ENCODE measurements at regions not wholly inside any gene's neighbourhood (a gene's known extent, or its start where the extent isn't known, plus 50 kb on each side); places are given as distances from the start of the nearest gene placed in this dataset.

DNA sequence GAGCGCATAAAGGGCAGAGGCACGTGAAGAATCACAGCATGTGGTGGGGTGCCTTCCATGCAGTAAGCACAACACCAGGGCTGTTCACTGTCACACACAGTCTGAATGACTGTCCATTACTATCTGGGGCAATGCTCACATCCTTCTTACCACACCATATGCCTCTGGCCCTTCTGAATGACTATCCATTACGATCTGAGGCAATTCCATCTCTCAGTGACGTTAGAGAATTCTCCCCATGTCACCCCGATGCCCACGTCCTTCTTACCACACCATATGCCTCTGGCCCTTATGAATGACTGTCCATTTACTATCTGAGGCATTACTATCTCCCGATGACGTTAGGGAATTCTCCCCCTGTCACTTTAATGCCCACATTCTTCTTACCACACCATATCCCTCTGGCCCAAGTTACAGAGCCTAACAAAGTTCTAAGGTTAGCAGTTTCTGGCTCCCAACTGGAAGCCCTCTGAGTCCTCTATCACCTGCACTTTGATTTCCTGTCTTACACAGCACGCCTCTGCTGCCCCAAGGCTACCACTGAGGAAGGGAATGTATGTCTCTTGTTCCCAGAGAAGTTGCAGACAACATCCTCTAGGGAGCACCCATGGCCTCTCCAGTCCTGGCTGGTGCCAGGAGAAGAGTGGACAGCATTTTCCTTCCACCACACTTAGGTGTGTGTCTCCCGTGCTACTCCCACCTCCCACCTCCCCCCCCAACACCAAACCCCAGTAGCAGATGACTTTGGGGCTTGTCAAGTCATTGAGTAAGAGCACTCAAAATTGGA lies 154.8 kb downstream of the COG6 start:
- Mint-ChIP-seq H3K9me3 (ENCODE audit: low read depth, unreplicated experiment) (no peaks in the 10 kb centered on the region), H3K36me3 (ENCODE audit: insufficient read depth, unreplicated experiment) (no peaks in the 10 kb centered on the region), H3K27ac (ENCODE audit: unreplicated experiment) (no peak overlapping the region), H3K27me3 (ENCODE audit: unreplicated experiment) (no peaks in the 10 kb centered on the region), H3K4me3 (ENCODE audit: low read depth, unreplicated experiment) (no peak overlapping the region), H3K4me1 (ENCODE audit: low read depth, unreplicated experiment) (no peaks in the 10 kb centered on the region)
- DNase-seq = no peak
- TF ChIP-seq, protein P1, sequence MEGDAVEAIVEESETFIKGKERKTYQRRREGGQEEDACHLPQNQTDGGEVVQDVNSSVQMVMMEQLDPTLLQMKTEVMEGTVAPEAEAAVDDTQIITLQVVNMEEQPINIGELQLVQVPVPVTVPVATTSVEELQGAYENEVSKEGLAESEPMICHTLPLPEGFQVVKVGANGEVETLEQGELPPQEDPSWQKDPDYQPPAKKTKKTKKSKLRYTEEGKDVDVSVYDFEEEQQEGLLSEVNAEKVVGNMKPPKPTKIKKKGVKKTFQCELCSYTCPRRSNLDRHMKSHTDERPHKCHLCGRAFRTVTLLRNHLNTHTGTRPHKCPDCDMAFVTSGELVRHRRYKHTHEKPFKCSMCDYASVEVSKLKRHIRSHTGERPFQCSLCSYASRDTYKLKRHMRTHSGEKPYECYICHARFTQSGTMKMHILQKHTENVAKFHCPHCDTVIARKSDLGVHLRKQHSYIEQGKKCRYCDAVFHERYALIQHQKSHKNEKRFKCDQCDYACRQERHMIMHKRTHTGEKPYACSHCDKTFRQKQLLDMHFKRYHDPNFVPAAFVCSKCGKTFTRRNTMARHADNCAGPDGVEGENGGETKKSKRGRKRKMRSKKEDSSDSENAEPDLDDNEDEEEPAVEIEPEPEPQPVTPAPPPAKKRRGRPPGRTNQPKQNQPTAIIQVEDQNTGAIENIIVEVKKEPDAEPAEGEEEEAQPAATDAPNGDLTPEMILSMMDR (IDR thresholded peaks at IDR 0.05; ENCODE audit: unreplicated experiment) = no peak
- CTCF ChIA-PET = interaction anchor here (0.6 kb wide), 1 partner anchor 933 kb away, joined by 3 read pairs; no protein-coding TSS in a partner anchor
- no TSS peak for BruUV-seq (replicated peaks)
- intact Hi-C loops (cut with micrococcal nuclease; ENCODE audit: unreplicated experiment) = no loop called here

DNA sequence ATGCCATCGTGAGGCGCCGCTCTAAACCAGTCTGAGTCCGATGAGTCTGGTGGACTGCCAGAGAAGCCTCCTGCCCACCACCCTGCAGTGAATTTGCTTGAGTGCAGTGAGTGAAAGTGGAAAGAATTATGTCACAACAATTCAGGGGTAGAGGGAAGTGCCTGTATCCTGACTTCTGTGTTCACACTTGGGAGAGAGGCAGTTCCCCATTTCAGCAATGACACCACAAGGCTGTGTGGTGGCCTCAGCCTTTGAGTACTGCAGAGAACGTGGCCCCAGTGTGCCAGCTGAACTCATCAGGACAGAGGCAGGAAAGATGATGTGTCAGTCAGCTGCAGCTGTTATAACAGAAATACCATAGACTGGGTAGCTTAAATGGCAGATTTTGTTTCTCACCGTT lies 155.6 kb downstream of the COG6 start:
- no peak overlapping the region for H3K27ac Mint-ChIP-seq (ENCODE audit: unreplicated experiment)
- H3K4me3 Mint-ChIP-seq (ENCODE audit: low read depth, unreplicated experiment) = no peak overlapping the region
- TF ChIP-seq, protein P1 (IDR thresholded peaks at IDR 0.05; ENCODE audit: unreplicated experiment) = no peak
- H3K27me3 Mint-ChIP-seq (ENCODE audit: unreplicated experiment) = no peaks in the 10 kb centered on the region
- no peaks in the 10 kb centered on the region for H3K4me1 Mint-ChIP-seq (ENCODE audit: low read depth, unreplicated experiment)
- no peaks in the 10 kb centered on the region for H3K9me3 Mint-ChIP-seq (ENCODE audit: low read depth, unreplicated experiment)
- no peaks in the 10 kb centered on the region for H3K36me3 Mint-ChIP-seq (ENCODE audit: insufficient read depth, unreplicated experiment)
- DNase-seq = no peak
- CTCF ChIA-PET = interaction anchor here (0.6 kb wide), 1 partner anchor 932 kb away, joined by 3 read pairs; no protein-coding TSS in a partner anchor
- no TSS peak for BruUV-seq (replicated peaks)
- intact Hi-C loops (cut with micrococcal nuclease; ENCODE audit: unreplicated experiment) = no loop called here

DNA sequence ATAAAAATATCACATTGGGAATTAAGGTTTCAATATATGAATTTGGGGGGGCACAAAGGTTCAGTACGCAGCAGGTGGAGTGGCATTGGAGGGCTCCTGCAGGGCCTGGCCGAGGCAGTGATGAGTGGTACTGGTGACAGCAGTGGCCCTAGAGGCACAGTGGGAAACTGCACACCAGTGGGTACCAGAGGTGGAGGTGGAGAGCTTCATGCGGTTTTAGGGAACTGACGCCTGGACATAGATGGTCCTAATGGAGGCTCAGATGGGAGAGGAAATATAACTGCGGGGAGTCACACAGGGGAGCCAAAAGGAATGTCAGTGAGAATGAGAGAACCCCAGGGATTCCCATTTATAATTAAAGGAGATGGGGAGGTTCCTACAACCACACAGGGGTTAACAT lies 156.2 kb downstream of the COG6 start:
- CTCF ChIA-PET = no interaction called here
- H3K4me3 Mint-ChIP-seq (ENCODE audit: low read depth, unreplicated experiment) = no peak overlapping the region
- DNase-seq = no peak
- no peaks in the 10 kb centered on the region for H3K4me1 Mint-ChIP-seq (ENCODE audit: low read depth, unreplicated experiment)
- H3K27ac Mint-ChIP-seq (ENCODE audit: unreplicated experiment) = no peak overlapping the region
- TF ChIP-seq, protein P1 (IDR thresholded peaks at IDR 0.05; ENCODE audit: unreplicated experiment) = no peak
- intact Hi-C loops (cut with micrococcal nuclease; ENCODE audit: unreplicated experiment) = no loop called here
- H3K27me3 Mint-ChIP-seq (ENCODE audit: unreplicated experiment) = no peaks in the 10 kb centered on the region
- no peaks in the 10 kb centered on the region for H3K9me3 Mint-ChIP-seq (ENCODE audit: low read depth, unreplicated experiment)
- no peaks in the 10 kb centered on the region for H3K36me3 Mint-ChIP-seq (ENCODE audit: insufficient read depth, unreplicated experiment)
- BruUV-seq (replicated peaks) = no TSS peak

DNA sequence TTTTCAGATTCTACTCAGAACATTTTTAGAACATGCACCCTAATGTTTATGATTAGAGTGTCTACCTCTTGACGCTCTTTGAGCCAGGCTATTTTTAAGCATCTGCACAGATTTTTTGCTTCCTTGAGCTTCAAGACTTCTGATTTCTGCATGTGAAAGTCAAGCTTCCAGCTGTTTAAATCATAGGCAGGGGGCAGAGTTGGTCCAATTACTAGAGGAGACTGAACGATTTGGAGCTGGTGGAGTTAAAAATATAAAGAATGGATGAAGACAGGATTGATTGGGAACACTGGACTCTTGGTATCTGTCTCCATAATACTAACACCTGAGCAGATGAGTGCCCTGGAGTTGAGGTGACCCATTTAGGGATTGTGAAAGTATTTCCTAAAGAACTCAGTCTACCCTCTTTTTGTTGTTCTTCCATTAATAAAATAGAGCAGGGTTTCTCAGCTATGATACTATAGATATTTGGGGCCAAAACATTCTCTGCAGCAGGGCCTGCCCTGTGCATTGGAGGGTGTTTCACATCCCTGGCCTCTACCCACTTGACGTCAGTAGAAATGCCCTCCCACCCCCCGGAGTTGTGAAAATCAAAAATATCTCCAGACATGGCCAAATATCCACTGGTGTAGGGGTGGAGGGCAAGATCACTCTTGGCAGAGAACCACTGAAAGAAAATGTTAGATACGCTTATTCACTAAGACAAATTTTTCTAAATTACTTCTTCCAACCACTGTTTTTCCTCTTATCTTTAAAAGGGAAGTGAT lies 160.1 kb downstream of the COG6 start:
- Mint-ChIP-seq H3K36me3 (ENCODE audit: insufficient read depth, unreplicated experiment) (no peaks in the 10 kb centered on the region), H3K4me1 (ENCODE audit: low read depth, unreplicated experiment) (no peaks in the 10 kb centered on the region), H3K27me3 (ENCODE audit: unreplicated experiment) (no peaks in the 10 kb centered on the region), H3K4me3 (ENCODE audit: low read depth, unreplicated experiment) (no peak overlapping the region), H3K9me3 (ENCODE audit: low read depth, unreplicated experiment) (no peaks in the 10 kb centered on the region), H3K27ac (ENCODE audit: unreplicated experiment) (no peak overlapping the region)
- intact Hi-C loops (cut with micrococcal nuclease; ENCODE audit: unreplicated experiment) = no loop called here
- TF ChIP-seq, protein P1 (IDR thresholded peaks at IDR 0.05; ENCODE audit: unreplicated experiment) = no peak
- DNase-seq = no peak
- CTCF ChIA-PET = no interaction called here
- BruUV-seq (replicated peaks) = no TSS peak

Data from Calu3 (cell line).